HAP-1 (cell line): ENCODE measurements at regions not wholly inside any gene's neighbourhood (a gene's known extent, or its start where the extent isn't known, plus 50 kb on each side); places are given as distances from the start of the nearest gene placed in this dataset.

Source experiments
- DNase-seq, 2 experiments: peaks; one replicate each; pipeline ENCODE4 v3.0.0-alpha.2; 2016 to 2020; ENCODE audit warnings: low spot score in 2 of 2
- H3K27me3 ChIP-seq: fragments of 250-450 bp; sonication (Bioruptor Pico); 2 replicates; pipeline ENCODE4 v1.5.1; 2020; ENCODE audit warnings: low read depth, mild to moderate bottlenecking, moderate library complexity
- H3K36me3 ChIP-seq: fragments of 250-450 bp; sonication (Bioruptor Pico); replicated peaks from 2 replicates; pipeline ENCODE4 v1.5.1; 2020; ENCODE audit warnings: mild to moderate bottlenecking
- H3K4me1 ChIP-seq: fragments of 250-450 bp; sonication (Bioruptor Pico); 2 replicates; pipeline ENCODE4 v1.5.1; 2020; ENCODE audit warnings: mild to moderate bottlenecking
- H3K4me3 ChIP-seq: fragments of 250-450 bp; sonication (Bioruptor Pico); 2 replicates; pipeline ENCODE4 v1.5.1; 2020; ENCODE audit warnings: mild to moderate bottlenecking, moderate library complexity
- H3K9me3 ChIP-seq: fragments of 250-450 bp; sonication (Bioruptor Pico); 2 replicates; pipeline ENCODE4 v1.5.1; 2020; ENCODE audit warnings: mild to moderate bottlenecking, moderate library complexity
- in situ Hi-C: fragments of 300-500 bp; cut with MboI; formaldehyde crosslinking; loops from 3 replicates; pipeline ENCODE4 v1.14.3; 2020; ENCODE audit warnings: low sequenced_read_pairs, inconsistent platforms, mixed read lengths

DNA sequence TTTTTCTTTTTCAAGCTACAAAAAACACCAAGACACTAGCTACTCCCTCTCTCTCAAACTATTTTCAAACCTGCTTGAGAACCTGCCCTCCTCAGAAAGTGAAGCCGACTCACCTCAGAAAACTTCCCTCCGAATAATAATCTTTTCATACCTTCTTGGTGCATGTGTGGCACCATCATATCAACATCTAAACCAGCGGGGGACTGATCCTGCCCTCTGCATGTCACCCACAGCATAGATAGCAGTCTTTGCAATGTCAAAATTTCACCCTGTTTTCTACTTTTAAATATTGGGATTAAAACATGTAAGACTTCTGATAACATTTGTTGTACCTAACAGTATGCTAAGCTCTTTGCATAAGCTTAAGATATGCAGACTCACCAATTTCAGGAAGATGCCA, 1260.3 kb downstream of the PLA2G4A start:
- peaks cover 5% of the 10 kb centered on the region; the same call in 1 of the 2 replicates for H3K4me1 ChIP-seq
- DNase-seq: no peak
- H3K4me3 ChIP-seq: no peak overlapping the region
- no peaks in the 10 kb centered on the region for H3K9me3 ChIP-seq
- in situ Hi-C loops: no loop called here
- H3K27me3 ChIP-seq: no peaks in the 10 kb centered on the region
- no peaks in the 10 kb centered on the region for H3K36me3 ChIP-seq

- Histone ChIP-seq H3K27me3 (no peaks in the 10 kb centered on the region), H3K9me3 (no peaks in the 10 kb centered on the region), H3K36me3 (no peaks in the 10 kb centered on the region), H3K4me1 (peaks cover 5% of the 10 kb centered on the region; the same call in 1 of the 2 replicates), H3K4me3 (no peak overlapping the region)
- no peak for DNase-seq
- in situ Hi-C loops: no loop called here
Observed at GRCh38 chr1:188089461-188089860, 1260.7 kb downstream of the PLA2G4A start.

GRCh38 chr1:188096521-188096920, 1267.8 kb downstream of the PLA2G4A start:
- Histone ChIP-seq H3K36me3 (no peaks in the 10 kb centered on the region), H3K4me1 (no peaks in the 10 kb centered on the region), H3K4me3 (no peak overlapping the region), H3K27me3 (no peaks in the 10 kb centered on the region), H3K9me3 (no peaks in the 10 kb centered on the region)
- DNase-seq: no peak
- in situ Hi-C loops: no loop called here

- no peak overlapping the region for H3K4me3 ChIP-seq
- no peak for DNase-seq
- H3K4me1 ChIP-seq: no peaks in the 10 kb centered on the region
- H3K9me3 ChIP-seq: no peaks in the 10 kb centered on the region
- no peaks in the 10 kb centered on the region for H3K27me3 ChIP-seq
- H3K36me3 ChIP-seq: no peaks in the 10 kb centered on the region
- in situ Hi-C loops: no loop called here
Observed at GRCh38 chr1:188117436-188117835, 1288.7 kb downstream of the PLA2G4A start.

- in situ Hi-C loops: no loop called here
- DNase-seq: no peak
- H3K27me3 ChIP-seq: no peaks in the 10 kb centered on the region
- no peaks in the 10 kb centered on the region for H3K9me3 ChIP-seq
- H3K36me3 ChIP-seq: no peaks in the 10 kb centered on the region
- no peaks in the 10 kb centered on the region for H3K4me1 ChIP-seq
- no peak overlapping the region for H3K4me3 ChIP-seq
Observed at GRCh38 chr1:188122646-188123045, 1293.9 kb downstream of the PLA2G4A start.

DNA sequence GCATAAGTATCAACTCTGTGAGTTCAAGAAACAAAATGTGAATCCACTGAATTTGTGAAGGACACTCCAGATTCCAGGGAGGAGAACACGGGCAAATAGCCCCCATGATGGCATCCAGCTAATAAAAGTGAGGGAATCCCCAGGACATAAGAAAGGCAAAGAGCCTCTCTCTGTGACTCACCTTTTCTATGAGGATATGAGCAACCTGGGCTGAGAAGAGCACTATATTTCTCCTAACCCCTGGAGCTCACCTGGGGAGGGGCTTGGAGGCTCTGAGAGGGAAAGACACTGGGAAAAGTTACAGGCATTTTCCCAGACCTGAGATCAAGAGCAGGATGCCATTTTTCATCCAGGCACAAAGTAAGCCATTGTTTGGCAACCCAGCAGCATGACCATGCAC, 1298.8 kb downstream of the PLA2G4A start:
- H3K27me3 ChIP-seq: no peaks in the 10 kb centered on the region
- in situ Hi-C loops: no loop called here
- DNase-seq: no peak
- no peaks in the 10 kb centered on the region for H3K36me3 ChIP-seq
- no peak overlapping the region for H3K4me3 ChIP-seq
- H3K9me3 ChIP-seq: no peaks in the 10 kb centered on the region
- H3K4me1 ChIP-seq: no peaks in the 10 kb centered on the region

GRCh38 chr1:188128761-188129160, 1300.0 kb downstream of the PLA2G4A start:
- Histone ChIP-seq H3K4me3 (no peak overlapping the region), H3K4me1 (no peaks in the 10 kb centered on the region), H3K9me3 (no peaks in the 10 kb centered on the region), H3K36me3 (no peaks in the 10 kb centered on the region), H3K27me3 (no peaks in the 10 kb centered on the region)
- no peak for DNase-seq
- in situ Hi-C loops: no loop called here

DNA sequence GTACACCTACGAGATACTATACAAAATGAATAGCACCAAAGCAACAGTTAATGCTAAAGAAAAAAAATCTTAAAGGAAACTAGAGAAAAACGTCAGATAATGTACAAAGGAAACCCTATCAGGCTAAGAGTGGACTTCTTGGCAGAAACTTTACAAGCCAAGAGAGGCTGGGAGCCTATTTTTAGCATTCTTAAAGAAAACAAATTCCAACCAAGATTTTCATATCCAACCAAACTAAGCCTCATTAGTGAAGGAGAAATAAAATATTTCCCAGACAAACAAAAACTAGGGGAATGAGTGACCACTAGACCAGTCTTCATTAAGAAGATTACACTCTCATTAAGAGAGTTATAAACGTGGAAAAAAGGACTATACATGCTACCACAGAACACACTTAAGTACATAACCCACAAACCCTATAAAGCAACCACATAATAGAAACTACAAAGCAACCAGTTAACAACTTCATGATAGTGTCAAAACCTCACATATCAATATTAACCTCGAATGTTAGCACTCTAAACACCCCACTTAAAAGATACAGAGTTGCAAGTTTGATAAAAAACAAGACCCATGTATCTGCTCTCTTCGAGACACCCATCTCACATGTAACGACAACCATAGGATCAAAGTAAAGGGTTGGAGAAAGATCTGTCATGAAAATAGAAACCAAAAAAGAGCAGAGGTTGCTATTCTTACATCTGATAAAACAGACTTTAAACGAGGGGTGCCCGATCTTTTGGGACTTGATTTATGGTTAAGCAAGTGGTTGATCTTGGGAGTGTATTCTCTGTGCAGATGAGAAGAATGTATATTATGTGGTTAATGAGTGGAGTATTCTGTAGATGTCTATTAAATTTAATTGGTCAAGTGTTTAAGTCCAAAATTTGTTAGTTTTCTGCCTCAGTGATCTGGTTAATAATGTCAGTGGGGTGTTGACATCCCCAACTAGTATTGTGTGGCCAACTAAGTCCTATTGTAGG, 1301.4 kb downstream of the PLA2G4A start:
- no peaks in the 10 kb centered on the region for H3K9me3 ChIP-seq
- in situ Hi-C loops: no loop called here
- no peaks in the 10 kb centered on the region for H3K4me1 ChIP-seq
- no peak for DNase-seq
- no peaks in the 10 kb centered on the region for H3K36me3 ChIP-seq
- H3K4me3 ChIP-seq: no peak overlapping the region
- H3K27me3 ChIP-seq: no peaks in the 10 kb centered on the region

DNA sequence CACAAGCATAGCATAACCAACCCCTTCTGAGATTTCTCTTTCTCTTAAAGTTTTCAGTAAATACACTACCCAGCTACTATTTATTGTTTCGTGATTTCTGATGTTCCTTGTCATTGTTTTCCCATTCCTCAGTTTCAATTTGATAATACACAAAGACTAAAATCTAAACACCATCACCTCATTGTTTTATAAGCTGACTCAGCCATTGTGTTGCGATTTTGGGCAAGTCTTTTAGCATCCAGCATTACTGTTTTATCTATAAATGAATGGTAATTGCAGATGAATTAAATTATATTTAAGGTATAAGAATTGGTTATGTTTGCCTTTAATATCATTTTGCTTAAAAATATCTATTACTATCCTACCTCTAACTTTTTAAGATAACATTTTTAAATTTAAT, 1308.5 kb downstream of the PLA2G4A start:
- Histone ChIP-seq H3K4me3 (no peak overlapping the region), H3K36me3 (no peaks in the 10 kb centered on the region), H3K27me3 (no peaks in the 10 kb centered on the region), H3K9me3 (no peaks in the 10 kb centered on the region), H3K4me1 (no peaks in the 10 kb centered on the region)
- no peak for DNase-seq
- in situ Hi-C loops: no loop called here

GRCh38 chr1:188140958-188141357, 1312.2 kb downstream of the PLA2G4A start:
- no peaks in the 10 kb centered on the region for H3K36me3 ChIP-seq
- in situ Hi-C loops: no loop called here
- DNase-seq: no peak
- H3K27me3 ChIP-seq: no peaks in the 10 kb centered on the region
- no peak overlapping the region for H3K4me3 ChIP-seq
- H3K9me3 ChIP-seq: no peaks in the 10 kb centered on the region
- H3K4me1 ChIP-seq: no peaks in the 10 kb centered on the region

DNA sequence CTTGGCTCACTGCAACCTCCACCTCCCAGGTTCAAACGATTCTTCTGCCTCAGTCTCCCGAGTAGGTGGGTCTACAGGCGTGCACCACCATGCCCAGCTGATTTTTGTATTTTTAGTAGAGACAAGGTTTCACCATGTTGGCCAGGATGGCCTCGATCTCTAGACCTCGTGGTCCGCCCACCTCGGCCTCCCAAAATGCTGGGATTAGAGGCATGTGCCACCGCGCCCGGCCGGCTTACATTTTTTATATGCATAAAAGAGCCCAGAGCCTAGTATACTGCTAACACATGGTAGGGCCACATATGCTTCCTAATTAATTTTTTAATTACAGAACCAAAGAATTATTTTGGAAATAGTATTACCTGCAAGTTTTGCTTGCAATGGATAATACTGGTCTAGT, 1325.4 kb downstream of the PLA2G4A start:
- H3K27me3 ChIP-seq: no peaks in the 10 kb centered on the region
- H3K4me3 ChIP-seq: no peak overlapping the region
- DNase-seq: no peak
- no peaks in the 10 kb centered on the region for H3K4me1 ChIP-seq
- H3K36me3 ChIP-seq: no peaks in the 10 kb centered on the region
- H3K9me3 ChIP-seq: no peaks in the 10 kb centered on the region
- in situ Hi-C loops: no loop called here

DNA sequence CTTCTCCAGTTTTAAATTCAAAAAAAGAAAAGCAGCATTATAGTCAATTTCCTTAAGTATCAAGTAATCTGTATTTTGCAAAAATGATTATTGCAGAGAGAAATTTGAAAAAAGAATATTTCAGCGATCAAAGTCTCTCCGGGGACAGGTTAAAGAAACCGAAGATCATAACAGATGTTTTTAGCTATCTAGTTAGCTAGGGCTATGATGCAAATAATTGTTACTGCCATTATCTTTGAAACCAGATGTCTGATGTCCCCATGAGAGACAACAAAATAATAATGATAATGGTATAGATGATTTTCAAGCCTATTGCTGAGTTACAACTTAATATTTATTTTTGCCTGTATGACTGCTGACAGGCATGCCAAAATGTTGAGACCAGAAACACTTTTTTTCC, 1326.0 kb downstream of the PLA2G4A start:
- in situ Hi-C loops: no loop called here
- H3K4me3 ChIP-seq: no peak overlapping the region
- no peak for DNase-seq
- H3K9me3 ChIP-seq: no peaks in the 10 kb centered on the region
- no peaks in the 10 kb centered on the region for H3K27me3 ChIP-seq
- no peaks in the 10 kb centered on the region for H3K36me3 ChIP-seq
- no peaks in the 10 kb centered on the region for H3K4me1 ChIP-seq

DNA sequence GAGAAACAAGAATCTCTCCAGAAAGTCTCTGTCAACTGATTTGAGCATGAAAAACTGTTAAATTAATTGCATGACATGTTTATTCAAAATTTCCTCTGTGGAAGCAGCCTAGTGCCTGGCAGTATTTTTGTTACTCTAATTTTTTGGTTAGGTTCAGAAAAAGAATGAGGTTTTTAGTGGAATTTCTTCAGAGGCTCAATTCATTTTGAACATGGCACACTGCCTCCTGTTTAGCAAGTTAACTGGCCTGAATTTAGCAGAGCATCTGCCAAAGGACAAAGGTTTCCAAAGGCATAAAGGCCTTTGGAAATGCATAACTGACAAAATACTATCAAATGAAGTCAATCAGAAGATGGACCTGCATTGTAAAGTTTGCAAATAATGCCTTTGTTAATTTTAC, 1326.5 kb downstream of the PLA2G4A start:
- no peaks in the 10 kb centered on the region for H3K27me3 ChIP-seq
- DNase-seq: no peak
- no peaks in the 10 kb centered on the region for H3K36me3 ChIP-seq
- in situ Hi-C loops: no loop called here
- H3K9me3 ChIP-seq: no peaks in the 10 kb centered on the region
- H3K4me1 ChIP-seq: no peaks in the 10 kb centered on the region
- no peak overlapping the region for H3K4me3 ChIP-seq

- Histone ChIP-seq H3K36me3 (no peaks in the 10 kb centered on the region), H3K27me3 (no peaks in the 10 kb centered on the region), H3K4me3 (no peak overlapping the region), H3K9me3 (no peaks in the 10 kb centered on the region), H3K4me1 (no peaks in the 10 kb centered on the region)
- in situ Hi-C loops: no loop called here
- no peak for DNase-seq
Observed at GRCh38 chr1:188164459-188164858, 1335.7 kb downstream of the PLA2G4A start.
